ENCODE measurements at regions not wholly inside any gene's neighbourhood (a gene's known extent, or its start where the extent isn't known, plus 50 kb on each side); places are given as distances from the start of the nearest gene placed in this dataset.

GRCh38 chr10:129046962-129047361 lies 420.1 kb upstream of the MGMT start:
- Histone ChIP-seq H3K27ac (ENCODE audit: low read depth, low read length) (no peak overlapping the region), H3K9me2 (ENCODE audit: insufficient read depth) (no peaks in the 10 kb centered on the region), H2AFZ (ENCODE audit: low read depth, low read length, poor library complexity, severe bottlenecking) (no peak overlapping the region), H3K4me3 (replicated peaks in 1 of 2; ENCODE audit: low read depth in 1 of 2, low read length in 2 of 2) (no peak overlapping the region), H4K20me1 (ENCODE audit: insufficient read depth) (no peaks in the 10 kb centered on the region), H3K36me3 (ENCODE audit: control insufficient read depth in 1 of 2, insufficient read depth in 2 of 2, low read length in 2 of 2) (no peaks in the 10 kb centered on the region), H3K27me3 (ENCODE audit: insufficient read depth, low read length) (no peaks in the 10 kb centered on the region; the same call in 1 of the 2 replicates), H3K4me2 (ENCODE audit: low read length) (no peak overlapping the region), H3K4me1 (ENCODE audit: control insufficient read depth in 1 of 2, insufficient read depth in 2 of 2, low read length in 2 of 2) (no peaks in the 10 kb centered on the region), H3K9me3 (ENCODE audit: control insufficient read depth in 1 of 2, insufficient read depth in 1 of 2, low read depth in 1 of 2, low read length in 2 of 2) (no peaks in the 10 kb centered on the region; a peak in 1 of 4 replicates), H3K79me2 (ENCODE audit: insufficient read depth, low read length) (no peaks in the 10 kb centered on the region), H3K9ac (ENCODE audit: low read length) (no peak overlapping the region)
- DNase-seq (ENCODE audit: low read depth, low spot score), result no peak
- RAD21 ChIA-PET (ENCODE audit: low non-redundant PET in 1 of 2, low total read pairs in 2 of 2, uncharacterized antibody in 2 of 2, unreplicated experiment in 2 of 2), result no interaction called here
- no TSS peak for BruUV-seq (replicated peaks)
- TF ChIP-seq ZBTB33 (IDR thresholded peaks at IDR 0.05; ENCODE audit: extremely low read depth, insufficient replicate concordance, low read length) (no peak), EZH2phosphoT487 (IDR thresholded peaks at IDR 0.05; ENCODE audit: borderline replicate concordance) (no peak), ELF1 (IDR thresholded peaks at IDR 0.05; ENCODE audit: borderline replicate concordance, low read depth) (no peak), REST (IDR thresholded peaks at IDR 0.05; ENCODE audit: low read depth) (no peak), POLR2AphosphoS5 (IDR thresholded peaks at IDR 0.05; ENCODE audit: low read depth, low read length) (no peak), SRF (IDR thresholded peaks at IDR 0.05; ENCODE audit: low read depth) (no peak), ZNF274 (IDR thresholded peaks at IDR 0.05; ENCODE audit: low read depth, low read length) (no peak)
- intact Hi-C loops (cut with micrococcal nuclease), result no loop called here
- ATAC-seq, result no peak
- CTCF ChIA-PET, result no interaction called here
- POLR2A ChIA-PET, result no interaction called here
